HepG2 (cell line): ENCODE measurements at regions not wholly inside any gene's neighbourhood (a gene's known extent, or its start where the extent isn't known, plus 50 kb on each side); places are given as distances from the start of the nearest gene placed in this dataset.

ENCODE experiments used
- ATAC-seq: fragments of 200-7000 bp; cut with Tn5 transposase; 3 replicates; pipeline ENCODE4 v1.9.1; 2020; ENCODE audit warnings: mild to moderate bottlenecking, moderate library complexity
- BruUV-seq: library from RNA; stranded (reverse); fragments of 400-500 nt; replicated peaks from 2 replicates; lab custom pipeline; 2021; lab: Mats Ljungman, UMichigan
- CTCF ChIA-PET: fragments of 300-600 bp; formaldehyde crosslinking; extraction: SDS; loops from one replicate; lab custom pipeline; 2021; ENCODE audit warnings: low total read pairs, inconsistent platforms, low intra/inter-chr PET ratio; lab: Yijun Ruan, JAX
- POLR2A ChIA-PET: fragments of 350-600 bp; sonication (Branson Sonifier 250); formaldehyde crosslinking; loops from one replicate; lab custom pipeline; 2020; ENCODE audit warnings: antibody characterized with exemption, inconsistent platforms; lab: Yijun Ruan, JAX
- DNase-seq: peaks from one replicate; pipeline ENCODE4 v3.0.0-alpha.2; 2015; ENCODE audit warnings: low spot score
- FAIRE-seq: peaks from 3 replicates; lab custom pipeline; 2011; peaks lifted over from hg19 to GRCh38; lab: Jason Lieb, UNC
- H2AFZ ChIP-seq: one replicate; pipeline ENCODE4 v1.6.1; 2011; ENCODE audit warnings: low read length, inconsistent platforms
- H3K27ac ChIP-seq: fragments of 300-600 bp; 3 replicates; pipeline ENCODE4 v1.8.0; 2011; ENCODE audit warnings: mixed run types, mild to moderate bottlenecking, mixed read lengths, low read length, inconsistent platforms; ENCODE audit not compliant: insufficient read depth; ENCODE audit errors: extremely low read length
- H3K27me3 ChIP-seq, 2 experiments: fragments of 200-600 bp in 1 of 2; 2 replicates in 1 of 2; 3 replicates in 1 of 2; pipeline versions ENCODE4 v1.6.0 to v1.8.0; 2011; ENCODE audit warnings: low read length in 2 of 2, mild to moderate bottlenecking in 2 of 2, moderate library complexity in 2 of 2, inconsistent platforms in 1 of 2; ENCODE audit not compliant: insufficient read depth in 2 of 2, control insufficient read depth in 1 of 2
- H3K36me3 ChIP-seq, 2 experiments: fragments of 200-600 bp in 1 of 2; replicated peaks in 1 of 2; 2 replicates in 1 of 2; 3 replicates in 1 of 2; pipeline versions ENCODE4 v1.5.1 to v1.8.0; 2011; ENCODE audit warnings: low read length in 2 of 2, inconsistent platforms in 1 of 2; ENCODE audit not compliant: insufficient read depth in 2 of 2, control insufficient read depth in 1 of 2
- H3K4me1 ChIP-seq: 2 replicates; pipeline ENCODE4 v1.5.1; 2012; ENCODE audit warnings: low read length, inconsistent platforms; ENCODE audit not compliant: insufficient read depth
- H3K4me2 ChIP-seq: 2 replicates; pipeline ENCODE4 v1.6.0; 2011; ENCODE audit warnings: low read depth, low read length, inconsistent platforms
- H3K4me3 ChIP-seq, 3 experiments: fragments of 200-600 bp in 1 of 3; sonication (generic), shearing (Covaris generic) in 1 of 3; replicated peaks in 1 of 3; 2 replicates each; pipeline ENCODE4 v1.5.1; 2011 to 2016; ENCODE audit warnings: low read length in 3 of 3, inconsistent platforms in 2 of 3, low read depth in 2 of 3, mild to moderate bottlenecking in 2 of 3, control low read depth in 1 of 3, mixed read lengths in 1 of 3; ENCODE audit not compliant: insufficient read depth in 1 of 3
- H3K79me2 ChIP-seq: one replicate; pipeline ENCODE4 v1.6.1; 2011; ENCODE audit warnings: low read length, inconsistent platforms; ENCODE audit not compliant: insufficient read depth
- H3K9ac ChIP-seq: 2 replicates; pipeline ENCODE4 v1.6.0; 2011; ENCODE audit warnings: mild to moderate bottlenecking, low read depth, low read length, inconsistent platforms; ENCODE audit not compliant: insufficient read depth
- H3K9me3 ChIP-seq: 2 replicates; pipeline ENCODE4 v1.5.1; 2012; ENCODE audit warnings: mild to moderate bottlenecking, low read length
- H4K20me1 ChIP-seq: 2 replicates; pipeline ENCODE4 v1.6.0; 2011; ENCODE audit warnings: inconsistent platforms, mild to moderate bottlenecking, low read length, moderate library complexity; ENCODE audit not compliant: insufficient read depth
- CERS6 ChIP-seq: sonication (generic); formaldehyde crosslinking; IDR thresholded peaks from 2 replicates; pipeline ENCODE4 v1.5.0; 2020; ENCODE audit warnings: missing genetic modification reagents
- CREB1 ChIP-seq, 2 experiments: fragments of 450-650 bp in 1 of 2; IDR thresholded peaks; 2 replicates each; pipeline ENCODE4 v1.6.1; 2016 to 2017; ENCODE audit warnings: control low read depth in 1 of 2, mild to moderate bottlenecking in 1 of 2, missing compliant biosample characterization in 1 of 2, missing genetic modification characterization in 1 of 2
- CTCF ChIP-seq: sonication (generic); formaldehyde crosslinking; IDR thresholded peaks from 2 replicates; pipeline ENCODE4 v1.5.0; 2020; ENCODE audit warnings: mild to moderate bottlenecking, missing genetic modification reagents, moderate library complexity
- MLX ChIP-seq: IDR thresholded peaks from 2 replicates; pipeline ENCODE4 v1.6.1; 2016
- NKX3-1 ChIP-seq: sonication (generic); formaldehyde crosslinking; IDR thresholded peaks from 2 replicates; pipeline ENCODE4 v1.5.0; 2020; ENCODE audit warnings: missing genetic modification reagents
- STAG1 ChIP-seq: sonication (generic); formaldehyde crosslinking; IDR thresholded peaks from 2 replicates; pipeline ENCODE4 v1.4.0; 2020; ENCODE audit warnings: missing genetic modification reagents
- ZNF496 ChIP-seq: sonication (generic); formaldehyde crosslinking; IDR thresholded peaks from 2 replicates; pipeline ENCODE4 v1.8.1; 2023; ENCODE audit warnings: mild to moderate bottlenecking, moderate library complexity, missing genetic modification reagents; ENCODE audit not compliant: insufficient replicate concordance
- WGBS: methylation state at CpG from one replicate; pipeline ENCODE4 v1.1.6; 2017; ENCODE audit warnings: low lambda C conversion rate; 5-methylcytosine and 5-hydroxymethylcytosine counted together
- in situ Hi-C: cut with HindIII; loops from 2 replicates; pipeline ENCODE4 v1.10.0; 2017; ENCODE audit warnings: low pct_unique_long_range_greater_than_20kb; ENCODE audit not compliant: extremely low pct_ligation_motif_present
- intact Hi-C: fragments of 100-400 bp; cut with micrococcal nuclease; formaldehyde crosslinking; loops from one replicate; pipeline ENCODE4 v1.10.0; 2022; ENCODE audit not compliant: unreplicated experiment

- CTCF ChIA-PET, result no interaction called here
- Histone ChIP-seq H3K4me2 (no peak overlapping the region), H3K79me2 (no peaks in the 10 kb centered on the region), H3K36me3 (no peaks in the 10 kb centered on the region), H3K4me1 (peaks cover 6% of the 10 kb centered on the region; the same call in 1 of the 2 replicates), H4K20me1 (no peaks in the 10 kb centered on the region), H3K27ac (no peak overlapping the region), H3K9ac (no peak overlapping the region), H3K9me3 (no peaks in the 10 kb centered on the region)
- in situ Hi-C loops, result no loop called here
- ATAC-seq (peak; percentile 46; the same call in 2 of the 3 replicates), FAIRE-seq (no peak)
- POLR2A ChIA-PET, result no interaction called here
- no peak for TF ChIP-seq CREB1 (IDR thresholded peaks at IDR 0.05)
- no peak for TF ChIP-seq CREB1 (CRISPR knock-in tag; IDR thresholded peaks at IDR 0.05)
- TF ChIP-seq STAG1 (CRISPR knock-in tag), result peak; percentile 59
- TF ChIP-seq ZNF496, result no peak
- no peak for TF ChIP-seq NKX3-1 (CRISPR knock-in tag)
- TF ChIP-seq CERS6 (CRISPR knock-in tag), result no peak
- TF ChIP-seq MLX (CRISPR knock-in tag), result no peak
- TF ChIP-seq CTCF, result peak; percentile 35; the same call in 1 of the 2 replicates
- TF ChIP-seq, all 625 proteins: peak for 2
- intact Hi-C loops, result loop anchor here (2.0 kb wide), 1 partner anchor 355 kb away; no protein-coding TSS in a partner anchor
- 6% methylated on average over 1 of the region's 1 CpG for WGBS
- Histone ChIP-seq H3K27me3 (no peaks in the 10 kb centered on the region), H3K4me3 (no peak overlapping the region), H2AFZ (no peak overlapping the region)
- DNase-seq, result peak; percentile 3
- BruUV-seq, result no TSS peak
Measured at GRCh38 chr3:67901681-67902080, 247.3 kb upstream of the SUCLG2 start.
